Panc1 (cell line): ENCODE measurements at regions not wholly inside any gene's neighbourhood (a gene's known extent, or its start where the extent isn't known, plus 50 kb on each side); places are given as distances from the start of the nearest gene placed in this dataset.

ENCODE experiments used
- ATAC-seq: fragments of 200-7000 bp; cut with Tn5 transposase; 2 replicates; pipeline ENCODE4 v1.9.1; 2020; ENCODE audit warnings: mild to moderate bottlenecking, moderate library complexity
- BruUV-seq: library from RNA; stranded (reverse); fragments of 400-500 nt; replicated peaks from 2 replicates; lab custom pipeline; 2021; lab: Mats Ljungman, UMichigan
- CTCF ChIA-PET: fragments of 300-600 bp; sonication (Branson Sonifier 250); formaldehyde crosslinking; loops from one replicate; lab custom pipeline; 2022; ENCODE audit warnings: antibody characterized with exemption; lab: Charles Lee
- POLR2A ChIA-PET: fragments of 300-600 bp; sonication (Branson Sonifier 250); formaldehyde crosslinking; loops from one replicate; lab custom pipeline; 2022; ENCODE audit warnings: antibody characterized with exemption; lab: Charles Lee
- DNase-seq: peaks from one replicate; pipeline ENCODE4 v3.0.0-alpha.2; 2010; ENCODE audit warnings: low read depth, low spot score
- H3K27ac ChIP-seq: 2 replicates; pipeline ENCODE4 v1.5.1; 2011; ENCODE audit warnings: mild to moderate bottlenecking, low read length, inconsistent platforms
- H3K27me3 ChIP-seq: fragments of 200-500 bp; sonication (Bioruptor generic); 2 replicates; pipeline ENCODE4 v1.6.0; 2014; ENCODE audit warnings: low read length, inconsistent platforms; ENCODE audit not compliant: control insufficient read depth, insufficient read depth
- H3K36me3 ChIP-seq: fragments of 200-500 bp; sonication (Bioruptor generic); 2 replicates; pipeline ENCODE4 v1.5.1; 2014; ENCODE audit warnings: inconsistent platforms, mild to moderate bottlenecking, low read length, moderate library complexity; ENCODE audit not compliant: control insufficient read depth, insufficient read depth
- H3K4me1 ChIP-seq: 2 replicates; pipeline ENCODE4 v1.5.1; 2011; ENCODE audit warnings: inconsistent platforms, mild to moderate bottlenecking, low read length, moderate library complexity; ENCODE audit not compliant: control insufficient read depth, insufficient read depth
- H3K4me3 ChIP-seq, 2 experiments: 2 replicates each; pipeline ENCODE4 v1.5.1; 2011 to 2012; ENCODE audit warnings: low read depth in 2 of 2, low read length in 2 of 2, mild to moderate bottlenecking in 2 of 2, inconsistent platforms in 1 of 2, moderate library complexity in 1 of 2
- H3K9me3 ChIP-seq: fragments of 200-500 bp; sonication (Bioruptor generic); 2 replicates; pipeline ENCODE4 v1.5.1; 2014; ENCODE audit warnings: low read depth, mild to moderate bottlenecking, inconsistent platforms, low read length, moderate library complexity; ENCODE audit not compliant: control insufficient read depth, insufficient read depth
- CTCF ChIP-seq: fragments of 450-650 bp; IDR thresholded peaks from 2 replicates; pipeline ENCODE4 v1.5.1; 2017; ENCODE audit warnings: mild to moderate bottlenecking
- POLR2AphosphoS5 ChIP-seq: IDR thresholded peaks from 2 replicates; pipeline ENCODE4 v1.6.1; 2012; ENCODE audit warnings: mild to moderate bottlenecking, low read depth, low read length, moderate library complexity
- REST ChIP-seq, 2 experiments: IDR thresholded peaks; 2 replicates each; pipeline ENCODE4 v1.6.1; 2011 to 2012; ENCODE audit warnings: low read depth in 2 of 2, control low read depth in 1 of 2, low read length in 1 of 2, mild to moderate bottlenecking in 1 of 2, moderate library complexity in 1 of 2; ENCODE audit not compliant: insufficient read depth in 1 of 2
- SIN3A ChIP-seq: IDR thresholded peaks from 2 replicates; pipeline ENCODE4 v1.6.1; 2012; ENCODE audit warnings: low read depth, mild to moderate bottlenecking, low read length, moderate library complexity, borderline replicate concordance; ENCODE audit not compliant: insufficient read depth
- TCF7L2 ChIP-seq: IDR thresholded peaks from 2 replicates; pipeline ENCODE4 v1.6.1; 2011; ENCODE audit warnings: mild to moderate bottlenecking, low read depth, low read length, inconsistent platforms
- in situ Hi-C: cut with HindIII; loops from 2 replicates; pipeline ENCODE4 v1.10.0; 2016; ENCODE audit warnings: low sequenced_read_pairs, low pct_unique_long_range_greater_than_20kb
- intact Hi-C: fragments of 100-400 bp; cut with micrococcal nuclease; formaldehyde crosslinking; loops from one replicate; pipeline ENCODE4 v1.10.0; 2022; ENCODE audit not compliant: unreplicated experiment

- in situ Hi-C loops: no loop called here
Measured at GRCh38 chr3:144773350-144773749, 801.7 kb downstream of the DIPK2A start.

GRCh38 chr3:144774897-144775296, 803.3 kb downstream of the DIPK2A start:
- in situ Hi-C loops: no loop called here
- no peaks in the 10 kb centered on the region; the same call in 1 of the 2 replicates for H3K4me1 ChIP-seq
- no peak overlapping the region for H3K4me3 ChIP-seq
- ATAC-seq (no peak), DNase-seq (no peak)
- ChIA-PET CTCF (no interaction called here), POLR2A (no interaction called here)
- TF ChIP-seq SIN3A (no peak), TCF7L2 (no peak), CTCF (no peak), POLR2AphosphoS5 (no peak), REST (IDR thresholded peaks at IDR 0.05; ENCODE audit: insufficient read depth in 1 of 2, low read depth in 2 of 2, low read length in 1 of 2) (no peak)
- no TSS peak for BruUV-seq
- intact Hi-C loops: loop anchor here (5.0 kb wide), 1 partner anchor 798 kb away; no protein-coding TSS in a partner anchor
- H3K27me3 ChIP-seq: no peaks in the 10 kb centered on the region
- no peaks in the 10 kb centered on the region for H3K36me3 ChIP-seq
- no peak overlapping the region for H3K27ac ChIP-seq
- no peaks in the 10 kb centered on the region for H3K9me3 ChIP-seq

More at GRCh38 chr3:144773350-144773749, 801.7 kb downstream of the DIPK2A start:
- no peak for DNase-seq
- intact Hi-C loops: loop anchor here (5.0 kb wide), 1 partner anchor 796 kb away; no protein-coding TSS in a partner anchor
- Histone ChIP-seq H3K27ac (no peak overlapping the region), H3K27me3 (no peaks in the 10 kb centered on the region), H3K9me3 (no peaks in the 10 kb centered on the region), H3K36me3 (no peaks in the 10 kb centered on the region), H3K4me3 (no peak overlapping the region), H3K4me1 (no peaks in the 10 kb centered on the region; the same call in 1 of the 2 replicates)
- TF ChIP-seq SIN3A: no peak
- no peak for TF ChIP-seq REST (IDR thresholded peaks at IDR 0.05; ENCODE audit: insufficient read depth in 1 of 2, low read depth in 2 of 2, low read length in 1 of 2)
- no peak for TF ChIP-seq POLR2AphosphoS5
- TF ChIP-seq CTCF: no peak
- no peak for TF ChIP-seq TCF7L2
- POLR2A ChIA-PET: no interaction called here
- CTCF ChIA-PET: no interaction called here
- no peak for ATAC-seq
- BruUV-seq: no TSS peak
